ENCODE measurements at regions not wholly inside any gene's neighbourhood (a gene's known extent, or its start where the extent isn't known, plus 50 kb on each side); places are given as distances from the start of the nearest gene placed in this dataset.
"Not testable (repeated sequence)": the region's sequence is repeated elsewhere in the genome, so short reads cannot be mapped to it uniquely, and the experiment has no call there.

DNA sequence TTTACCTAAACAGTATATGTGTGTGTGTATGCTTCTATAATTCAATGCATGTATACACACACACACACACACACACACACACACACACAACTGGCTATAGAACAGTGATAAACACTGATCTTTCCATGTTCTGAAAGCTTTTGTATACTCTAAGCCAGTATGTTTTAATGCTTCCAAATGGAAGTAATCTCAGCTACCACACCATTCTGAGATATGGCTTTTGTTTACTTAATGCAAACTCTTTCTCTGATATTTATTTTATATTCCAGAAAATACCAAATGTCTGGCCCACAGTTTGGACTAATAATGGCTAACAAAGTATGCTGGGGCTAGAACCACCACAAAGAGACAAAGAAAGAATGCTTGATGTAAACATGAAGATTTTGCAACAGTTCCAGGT, 199.4 kb upstream of the ARHGEF26 start:
- intact Hi-C loops (cut with DNase I) = no loop called here
- no peak for DNase-seq
- H3K36me3 ChIP-seq (replicated peaks in 1 of 2; ENCODE audit: insufficient read depth in 1 of 2, low read depth in 2 of 2) = no peaks in the 10 kb centered on the region
- H3K27ac ChIP-seq = no peak overlapping the region
- no peak overlapping the region for H3K4me3 ChIP-seq
- ATAC-seq = no peak
- H3K9me3 ChIP-seq = no peaks in the 10 kb centered on the region
- no peaks in the 10 kb centered on the region for H3K27me3 ChIP-seq
- H3K4me1 ChIP-seq = no peaks in the 10 kb centered on the region
- TF ChIP-seq POLR2A (IDR thresholded peaks at IDR 0.05) = no peak
- TF ChIP-seq, protein P1, sequence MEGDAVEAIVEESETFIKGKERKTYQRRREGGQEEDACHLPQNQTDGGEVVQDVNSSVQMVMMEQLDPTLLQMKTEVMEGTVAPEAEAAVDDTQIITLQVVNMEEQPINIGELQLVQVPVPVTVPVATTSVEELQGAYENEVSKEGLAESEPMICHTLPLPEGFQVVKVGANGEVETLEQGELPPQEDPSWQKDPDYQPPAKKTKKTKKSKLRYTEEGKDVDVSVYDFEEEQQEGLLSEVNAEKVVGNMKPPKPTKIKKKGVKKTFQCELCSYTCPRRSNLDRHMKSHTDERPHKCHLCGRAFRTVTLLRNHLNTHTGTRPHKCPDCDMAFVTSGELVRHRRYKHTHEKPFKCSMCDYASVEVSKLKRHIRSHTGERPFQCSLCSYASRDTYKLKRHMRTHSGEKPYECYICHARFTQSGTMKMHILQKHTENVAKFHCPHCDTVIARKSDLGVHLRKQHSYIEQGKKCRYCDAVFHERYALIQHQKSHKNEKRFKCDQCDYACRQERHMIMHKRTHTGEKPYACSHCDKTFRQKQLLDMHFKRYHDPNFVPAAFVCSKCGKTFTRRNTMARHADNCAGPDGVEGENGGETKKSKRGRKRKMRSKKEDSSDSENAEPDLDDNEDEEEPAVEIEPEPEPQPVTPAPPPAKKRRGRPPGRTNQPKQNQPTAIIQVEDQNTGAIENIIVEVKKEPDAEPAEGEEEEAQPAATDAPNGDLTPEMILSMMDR (IDR thresholded peaks at IDR 0.05) = no peak

DNA sequence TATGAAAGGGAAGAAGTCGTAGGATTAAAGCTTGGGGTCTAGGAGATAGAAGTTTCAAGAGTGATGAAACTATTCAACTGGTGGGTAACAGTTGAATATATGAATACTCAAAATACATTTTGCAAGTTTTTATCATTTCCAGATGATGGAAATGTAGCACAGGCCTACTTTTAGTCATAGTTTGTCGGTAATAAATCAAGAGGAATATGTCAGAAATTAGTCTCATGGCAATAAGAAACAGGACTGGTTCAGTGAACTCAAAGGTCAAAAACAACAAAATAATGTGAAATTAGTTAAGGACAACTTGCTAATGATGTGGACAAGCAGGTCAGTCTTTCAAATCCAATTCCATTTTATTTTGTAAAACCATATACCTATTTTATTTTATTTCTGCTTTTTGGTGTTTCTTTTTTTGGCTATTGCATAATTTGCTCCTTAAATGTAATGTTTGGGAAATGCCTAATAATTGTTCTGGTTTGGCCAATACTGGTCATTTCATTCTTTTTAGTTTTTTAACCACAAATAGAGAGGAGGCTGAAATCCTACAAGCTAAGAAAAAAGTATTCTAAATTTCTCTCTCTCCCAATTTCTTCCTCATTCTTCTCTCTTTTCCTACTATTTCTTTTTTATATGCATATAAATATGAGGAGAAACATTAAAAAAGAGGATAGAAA, 195.2 kb upstream of the ARHGEF26 start:
- H3K27ac ChIP-seq = no peak overlapping the region
- H3K27me3 ChIP-seq = no peaks in the 10 kb centered on the region
- H3K4me1 ChIP-seq = no peaks in the 10 kb centered on the region
- WGBS, 2 donors = 76 to 85% methylated on average over 2 of the region's 2 CpGs
- intact Hi-C loops (cut with DNase I) = no loop called here
- TF ChIP-seq POLR2A (IDR thresholded peaks at IDR 0.05) = no peak
- TF ChIP-seq, protein P1 (IDR thresholded peaks at IDR 0.05) = no peak
- no peak for DNase-seq
- H3K36me3 ChIP-seq (replicated peaks in 1 of 2; ENCODE audit: insufficient read depth in 1 of 2, low read depth in 2 of 2) = no peaks in the 10 kb centered on the region
- ATAC-seq = no peak
- H3K9me3 ChIP-seq = no peaks in the 10 kb centered on the region
- no peak overlapping the region for H3K4me3 ChIP-seq

DNA sequence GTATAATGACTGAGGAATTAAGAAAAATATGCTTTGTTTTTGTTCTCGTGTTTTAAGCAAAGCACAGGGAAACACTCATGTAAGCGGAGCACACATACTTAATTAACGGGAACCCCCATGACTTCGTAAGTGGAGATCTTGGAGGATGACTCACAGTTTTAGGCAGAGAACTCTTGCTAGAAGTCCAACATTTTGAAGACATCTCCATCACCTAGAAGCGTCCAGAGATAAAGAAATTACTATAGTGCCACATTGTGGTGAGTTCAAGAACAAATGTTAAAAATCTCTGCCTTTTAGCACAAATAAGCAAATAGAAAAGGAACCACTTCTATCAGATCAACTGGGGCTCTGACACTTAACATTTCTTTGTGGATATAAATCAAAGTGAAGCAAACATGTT, 194.1 kb upstream of the ARHGEF26 start:
- Histone ChIP-seq H3K36me3 (replicated peaks in 1 of 2; ENCODE audit: insufficient read depth in 1 of 2, low read depth in 2 of 2) (no peaks in the 10 kb centered on the region), H3K27ac (no peak overlapping the region), H3K4me3 (no peak overlapping the region), H3K4me1 (no peaks in the 10 kb centered on the region), H3K9me3 (no peaks in the 10 kb centered on the region), H3K27me3 (no peaks in the 10 kb centered on the region)
- DNase-seq (no peak), ATAC-seq (no peak)
- intact Hi-C loops (cut with DNase I) = no loop called here
- TF ChIP-seq, protein P1 (IDR thresholded peaks at IDR 0.05) = peak in 1 of 7 experiments; percentile 3
- TF ChIP-seq POLR2A (IDR thresholded peaks at IDR 0.05) = no peak
- 50 to 61% methylated on average over 5 of the region's 5 CpGs for WGBS, 2 donors

DNA sequence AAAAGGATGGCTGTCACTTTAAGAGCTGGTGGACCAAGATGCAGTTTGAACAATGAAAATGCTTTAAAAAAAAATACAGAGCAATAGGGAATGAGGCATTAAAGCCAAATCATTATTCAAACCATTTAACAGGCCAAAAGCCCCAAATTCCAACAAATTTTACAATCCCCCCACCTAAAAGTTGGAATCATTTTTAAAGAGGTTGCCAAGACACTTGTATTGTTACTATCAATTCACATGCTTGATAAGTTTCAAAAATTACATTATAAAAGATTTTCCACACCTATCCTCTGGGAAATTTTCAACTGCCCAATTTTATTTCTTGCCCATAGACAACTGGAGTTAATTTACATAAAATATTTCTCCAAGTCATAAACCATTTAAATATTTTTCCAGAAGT, 192.3 kb upstream of the ARHGEF26 start:
- Histone ChIP-seq H3K4me1 (no peaks in the 10 kb centered on the region), H3K4me3 (no peak overlapping the region), H3K36me3 (replicated peaks in 1 of 2; ENCODE audit: insufficient read depth in 1 of 2, low read depth in 2 of 2) (no peaks in the 10 kb centered on the region), H3K27ac (no peak overlapping the region), H3K9me3 (no peaks in the 10 kb centered on the region), H3K27me3 (no peaks in the 10 kb centered on the region)
- ATAC-seq (no peak), DNase-seq (no peak)
- no peak for TF ChIP-seq POLR2A (IDR thresholded peaks at IDR 0.05)
- TF ChIP-seq, protein P1 (IDR thresholded peaks at IDR 0.05) = no peak
- intact Hi-C loops (cut with DNase I) = no loop called here

DNA sequence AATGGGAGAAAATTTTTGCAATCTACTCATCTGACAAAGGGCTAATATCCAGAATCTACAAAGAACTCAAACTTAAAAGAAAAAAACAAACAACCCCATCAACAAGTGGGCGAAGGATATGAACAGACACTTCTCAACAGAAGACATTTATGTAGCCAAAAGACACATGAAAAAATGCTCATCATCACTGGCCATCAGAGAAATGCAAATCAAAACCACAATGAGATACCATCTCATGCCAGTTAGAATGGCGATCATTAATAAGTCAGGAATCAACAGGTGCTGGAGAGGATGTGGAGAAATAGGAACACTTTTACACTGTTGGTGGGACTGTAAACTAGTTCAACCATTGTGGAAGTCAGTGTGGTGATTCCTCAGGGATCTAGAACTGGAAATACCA, 187.7 kb upstream of the ARHGEF26 start:
- ATAC-seq; H3K9me3 ChIP-seq; H3K36me3 ChIP-seq (replicated peaks in 1 of 2; ENCODE audit: insufficient read depth in 1 of 2, low read depth in 2 of 2); intact Hi-C loops (cut with DNase I); DNase-seq; H3K4me1 ChIP-seq; H3K4me3 ChIP-seq; H3K27me3 ChIP-seq; H3K27ac ChIP-seq: not testable (repeated sequence)
- 78 to 89% methylated on average over 2 of the region's 2 CpGs for WGBS, 2 donors

Measured in body of pancreas (tissue), 4 donors.